Fibroblast of mammary gland (primary cell): ENCODE measurements at regions not wholly inside any gene's neighbourhood (a gene's known extent, or its start where the extent isn't known, plus 50 kb on each side); places are given as distances from the start of the nearest gene placed in this dataset.

ENCODE experiments used
- DNase-seq: peaks from one replicate; pipeline ENCODE4 v3.0.0-alpha.2; 2010; ENCODE audit warnings: low read depth
- H3K4me3 ChIP-seq: 2 replicates; pipeline ENCODE4 v1.5.1; 2011; ENCODE audit warnings: low read depth, mild to moderate bottlenecking, low read length, moderate library complexity; ENCODE audit not compliant: control insufficient read depth
- TF ChIP-seq, protein P1 (sequence below): conservative IDR thresholded peaks from 2 replicates; pipeline ENCODE4 v1.5.1; 2011; ENCODE audit warnings: low read depth, low read length, inconsistent platforms; ENCODE audit not compliant: control insufficient read depth, insufficient read depth

DNA sequence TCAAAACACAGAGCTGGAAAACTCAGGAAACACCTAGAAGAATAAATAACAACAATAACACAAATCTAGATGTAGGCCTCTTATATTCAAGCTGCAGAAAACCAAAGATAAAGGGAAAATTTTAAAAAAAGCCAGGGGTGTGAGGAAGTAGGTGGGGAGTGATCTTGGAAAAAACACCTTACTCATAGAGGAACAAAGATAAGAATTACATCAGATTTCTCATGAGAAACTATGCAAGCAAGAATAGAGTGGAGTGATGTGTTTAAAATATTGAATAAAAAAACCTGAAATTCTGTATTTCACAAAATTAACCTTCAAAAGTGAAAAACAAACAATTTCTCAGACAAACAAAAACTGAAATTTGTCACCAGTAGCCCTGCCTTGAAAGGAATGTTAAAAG is 265.5 kb upstream of the RGS18 start:
- TF ChIP-seq, protein P1, sequence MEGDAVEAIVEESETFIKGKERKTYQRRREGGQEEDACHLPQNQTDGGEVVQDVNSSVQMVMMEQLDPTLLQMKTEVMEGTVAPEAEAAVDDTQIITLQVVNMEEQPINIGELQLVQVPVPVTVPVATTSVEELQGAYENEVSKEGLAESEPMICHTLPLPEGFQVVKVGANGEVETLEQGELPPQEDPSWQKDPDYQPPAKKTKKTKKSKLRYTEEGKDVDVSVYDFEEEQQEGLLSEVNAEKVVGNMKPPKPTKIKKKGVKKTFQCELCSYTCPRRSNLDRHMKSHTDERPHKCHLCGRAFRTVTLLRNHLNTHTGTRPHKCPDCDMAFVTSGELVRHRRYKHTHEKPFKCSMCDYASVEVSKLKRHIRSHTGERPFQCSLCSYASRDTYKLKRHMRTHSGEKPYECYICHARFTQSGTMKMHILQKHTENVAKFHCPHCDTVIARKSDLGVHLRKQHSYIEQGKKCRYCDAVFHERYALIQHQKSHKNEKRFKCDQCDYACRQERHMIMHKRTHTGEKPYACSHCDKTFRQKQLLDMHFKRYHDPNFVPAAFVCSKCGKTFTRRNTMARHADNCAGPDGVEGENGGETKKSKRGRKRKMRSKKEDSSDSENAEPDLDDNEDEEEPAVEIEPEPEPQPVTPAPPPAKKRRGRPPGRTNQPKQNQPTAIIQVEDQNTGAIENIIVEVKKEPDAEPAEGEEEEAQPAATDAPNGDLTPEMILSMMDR, result no peak
- DNase-seq, result no peak

GRCh38 chr1:191895049-191895448 is 263.2 kb upstream of the RGS18 start:
- TF ChIP-seq, protein P1, result no peak
- H3K4me3 ChIP-seq, result no peak overlapping the region
- DNase-seq, result no peak

More for the DNA sequence above, 265.5 kb upstream of the RGS18 start:
- H3K4me3 ChIP-seq, result no peak overlapping the region

DNA sequence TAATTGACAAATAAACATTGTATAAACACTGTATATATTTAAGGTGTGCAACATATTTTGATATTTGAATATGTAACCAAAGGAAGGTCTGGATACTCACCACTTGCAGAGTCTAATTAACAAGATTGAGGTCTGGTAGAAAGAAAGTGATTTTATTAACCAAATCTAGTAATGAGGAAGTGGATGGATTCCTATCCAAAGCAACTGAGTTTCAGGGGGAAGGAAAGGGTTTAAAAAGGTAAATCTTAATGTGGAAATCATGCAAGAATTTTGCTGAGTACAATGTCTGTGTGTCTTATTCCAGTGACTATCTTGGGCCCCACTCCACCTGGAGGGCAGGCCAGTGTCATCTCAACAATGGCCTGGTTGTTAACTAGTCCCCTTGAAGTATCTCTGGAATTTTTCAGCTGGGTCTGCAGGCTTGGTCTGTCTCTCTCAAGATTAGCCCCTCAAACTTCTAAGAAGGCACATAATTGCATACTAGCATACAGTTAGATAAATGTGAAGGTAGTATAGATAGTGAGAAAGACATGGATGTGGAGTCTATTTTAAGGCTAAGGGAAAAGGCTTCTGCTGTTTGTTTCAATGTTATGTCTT is 262.7 kb upstream of the RGS18 start:
- TF ChIP-seq, protein P1, result no peak
- DNase-seq, result no peak
- H3K4me3 ChIP-seq, result no peak overlapping the region

- H3K4me3 ChIP-seq, result no peak overlapping the region
- TF ChIP-seq, protein P1, result no peak
- no peak for DNase-seq
These were observed 261.1 kb upstream of the RGS18 start for GRCh38 chr1:191897134-191897533.

GRCh38 chr1:191901651-191902050 is 256.6 kb upstream of the RGS18 start:
- TF ChIP-seq, protein P1, result no peak
- DNase-seq, result no peak
- H3K4me3 ChIP-seq, result no peak overlapping the region

GRCh38 chr1:191904991-191905390 is 253.3 kb upstream of the RGS18 start:
- no peak overlapping the region for H3K4me3 ChIP-seq
- TF ChIP-seq, protein P1, result no peak
- no peak for DNase-seq

GRCh38 chr1:191905781-191906180 is 252.5 kb upstream of the RGS18 start:
- no peak overlapping the region for H3K4me3 ChIP-seq
- TF ChIP-seq, protein P1, result no peak

More at GRCh38 chr1:191905781-191906180, 252.5 kb upstream of the RGS18 start:
- no peak for DNase-seq
